Iris pigment epithelial cell (primary cell): ENCODE measurements at regions not wholly inside any gene's neighbourhood (a gene's known extent, or its start where the extent isn't known, plus 50 kb on each side); places are given as distances from the start of the nearest gene placed in this dataset.
"Not testable (repeated sequence)": the region's sequence is repeated elsewhere in the genome, so short reads cannot be mapped to it uniquely, and the experiment has no call there.

Experiments
- DNase-seq: peaks from one replicate; pipeline ENCODE4 v3.0.0-alpha.2; 2011; ENCODE audit warnings: low read depth

DNA sequence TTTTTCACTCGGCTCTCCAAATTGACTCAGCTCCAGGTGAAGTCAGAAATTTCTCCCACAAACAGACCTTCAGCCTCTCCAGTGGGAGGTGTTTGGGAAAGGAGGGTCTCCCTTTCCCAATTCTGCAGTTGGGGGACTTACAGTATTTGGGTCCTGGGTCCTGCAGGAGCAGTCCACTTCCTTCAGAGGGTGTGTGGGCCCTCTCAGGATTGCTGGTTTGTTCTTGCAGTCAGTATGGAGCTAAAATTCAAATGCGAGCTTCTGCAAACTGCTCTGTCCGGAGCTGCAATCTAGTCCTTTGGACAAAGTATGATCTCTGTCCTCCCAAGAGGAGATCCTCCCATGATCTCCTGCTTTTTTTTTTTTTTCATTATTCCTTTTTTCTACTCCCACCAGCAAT lies 87.9 kb upstream of the MSTN start:
- no peak for DNase-seq

DNA sequence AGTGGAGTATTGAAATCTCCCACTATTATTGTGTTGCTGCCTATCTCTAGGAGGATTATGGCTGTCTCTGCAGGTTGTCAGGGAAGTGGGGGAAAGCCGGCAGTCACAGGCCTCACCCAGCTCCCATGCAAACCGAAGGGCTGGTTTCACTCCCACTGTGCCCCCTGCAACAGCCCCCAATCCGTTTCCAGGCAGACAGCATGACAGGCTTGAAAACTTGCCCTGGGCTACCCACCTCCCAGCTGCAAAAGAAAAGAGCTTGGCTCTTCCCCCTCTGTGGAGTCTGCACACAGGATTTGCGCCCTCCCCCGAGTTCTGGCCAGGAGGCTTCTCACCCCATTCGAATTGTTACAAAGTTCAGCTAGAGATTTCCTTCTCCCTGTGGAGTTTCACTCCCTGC lies 87.4 kb upstream of the MSTN start:
- DNase-seq: no peak

DNA sequence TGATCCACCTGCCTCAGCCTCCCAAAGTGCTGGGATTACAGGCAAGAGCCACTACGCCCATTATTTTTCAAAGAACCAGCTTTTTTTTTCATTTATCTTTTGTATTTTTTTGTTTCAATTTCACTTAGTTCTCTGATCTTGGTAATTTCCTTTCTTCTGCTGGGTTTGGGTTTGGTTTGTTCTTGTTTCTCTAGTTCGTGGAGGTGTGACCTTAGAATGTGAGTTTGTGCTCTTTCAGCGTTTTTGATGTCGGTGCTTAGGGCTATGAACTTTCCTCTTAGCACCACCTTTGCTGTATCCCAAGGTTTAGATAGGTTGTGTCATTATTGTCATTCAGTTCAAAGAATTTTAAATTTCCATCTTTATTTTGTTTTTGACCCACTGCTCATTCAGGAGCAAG lies 86.7 kb upstream of the MSTN start:
- no peak for DNase-seq

DNA sequence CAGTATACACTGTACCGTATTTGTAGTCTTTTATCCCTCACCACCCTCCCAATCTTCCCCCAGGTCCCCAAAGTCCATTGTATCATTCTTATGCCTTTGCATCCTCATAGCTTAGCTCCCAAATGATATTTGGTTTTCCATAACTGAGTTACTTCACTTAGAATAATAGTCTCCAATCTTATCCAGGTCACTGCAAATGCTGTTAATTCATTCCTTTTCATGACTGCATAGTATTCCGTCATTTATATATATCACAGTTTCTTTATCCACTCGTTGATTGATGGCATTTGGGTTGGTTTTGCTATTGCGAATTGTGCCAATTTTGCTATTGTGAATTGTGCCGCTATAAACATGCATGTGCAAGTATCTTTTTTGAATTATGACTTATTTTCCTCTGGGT lies 83.6 kb upstream of the MSTN start:
- DNase-seq: not testable (repeated sequence)

DNA sequence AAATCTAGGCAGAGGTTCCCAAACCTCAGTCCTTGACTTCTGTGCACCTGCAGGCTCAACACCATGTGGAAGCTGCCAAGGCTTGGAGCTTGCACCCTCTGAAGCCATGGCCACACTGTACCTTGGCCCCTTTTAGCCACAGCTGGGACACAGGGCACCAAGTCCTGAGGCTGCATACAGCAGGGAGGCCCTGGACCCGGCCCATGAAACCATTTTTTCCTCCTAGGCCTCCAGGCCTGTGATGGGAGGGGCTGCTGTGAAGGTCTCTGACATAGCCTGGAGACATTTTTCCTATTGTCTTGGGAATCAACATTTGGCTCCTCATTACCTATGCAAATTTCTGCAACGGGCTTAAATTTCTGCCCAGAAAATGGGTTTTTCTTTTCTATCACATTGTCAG lies 77.9 kb upstream of the MSTN start:
- not testable (repeated sequence) for DNase-seq

DNA sequence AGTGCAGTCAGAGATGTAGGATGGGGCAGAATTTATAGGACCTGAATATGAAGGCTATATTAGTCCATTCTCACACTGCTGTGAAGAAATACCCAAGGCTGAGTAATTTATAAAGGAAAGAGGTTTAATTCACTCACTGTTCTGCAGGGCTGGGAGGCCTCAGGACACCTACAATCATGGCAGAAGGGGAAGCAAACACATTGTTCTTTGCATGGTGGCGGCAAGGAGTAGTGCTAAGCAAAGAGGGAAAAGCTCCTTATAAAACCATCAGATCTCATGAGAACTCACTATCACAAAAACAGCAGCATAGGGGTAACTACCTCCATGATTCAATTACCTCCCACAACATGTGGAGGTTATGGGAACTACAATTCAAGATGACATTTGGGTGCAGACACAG lies 76.8 kb upstream of the MSTN start:
- DNase-seq: no peak

DNA sequence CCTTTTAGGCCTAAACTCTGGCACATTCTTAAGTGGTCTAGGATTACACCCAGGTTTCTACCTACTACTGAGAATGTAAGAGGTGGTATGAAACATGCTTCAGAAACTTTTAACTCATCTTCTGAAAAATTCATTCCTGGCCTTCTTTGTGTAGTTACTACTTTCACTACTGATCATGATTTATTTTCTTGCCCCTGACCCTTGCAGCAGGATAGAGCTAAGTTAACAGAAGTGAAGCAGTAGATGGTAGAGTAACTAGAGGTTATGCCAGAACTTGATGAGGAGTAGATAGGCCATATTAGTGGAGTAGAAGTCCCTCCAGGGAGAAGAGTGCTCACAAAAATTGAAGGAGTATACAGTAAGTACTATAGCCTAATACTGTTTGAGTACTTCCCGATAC lies 75.5 kb upstream of the MSTN start:
- no peak for DNase-seq

DNA sequence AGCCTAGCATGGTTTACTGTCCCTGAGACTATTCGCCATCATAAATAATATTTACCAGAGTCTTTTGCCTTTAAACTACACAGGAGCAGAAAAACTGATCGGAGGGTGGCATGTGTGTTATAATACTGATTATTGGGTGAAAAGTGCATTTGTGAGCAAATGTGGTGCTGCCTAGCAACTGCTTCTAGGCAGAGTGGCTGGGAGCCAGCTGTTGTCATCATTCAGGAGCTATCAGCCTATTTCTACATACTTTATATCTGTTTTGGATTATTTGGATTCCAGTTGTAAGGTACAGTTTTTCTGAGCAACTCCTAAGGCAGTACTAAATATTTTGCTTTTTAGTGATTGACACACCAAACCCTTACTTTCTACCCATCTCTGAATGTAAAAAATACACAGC lies 75.0 kb upstream of the MSTN start:
- peak; percentile 49 for DNase-seq

DNA sequence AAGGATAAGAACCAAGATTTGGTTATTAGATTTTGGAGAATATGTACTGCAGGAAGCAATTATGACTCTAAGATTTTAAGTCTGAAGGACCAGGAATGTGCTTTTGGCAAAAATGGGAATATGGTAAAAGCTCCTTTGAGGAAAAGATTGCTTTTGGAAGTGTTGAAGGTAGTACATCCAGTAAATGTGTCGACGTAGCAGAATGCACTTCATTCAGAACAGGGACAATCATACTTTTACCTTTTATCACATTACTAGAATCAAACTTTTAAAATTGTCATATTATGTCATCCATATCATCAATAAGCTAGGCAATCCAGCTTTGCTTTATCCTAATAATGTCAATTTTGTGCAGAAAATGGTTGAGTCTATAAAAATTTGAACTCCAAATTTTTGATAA lies 74.3 kb upstream of the MSTN start:
- no peak for DNase-seq

DNA sequence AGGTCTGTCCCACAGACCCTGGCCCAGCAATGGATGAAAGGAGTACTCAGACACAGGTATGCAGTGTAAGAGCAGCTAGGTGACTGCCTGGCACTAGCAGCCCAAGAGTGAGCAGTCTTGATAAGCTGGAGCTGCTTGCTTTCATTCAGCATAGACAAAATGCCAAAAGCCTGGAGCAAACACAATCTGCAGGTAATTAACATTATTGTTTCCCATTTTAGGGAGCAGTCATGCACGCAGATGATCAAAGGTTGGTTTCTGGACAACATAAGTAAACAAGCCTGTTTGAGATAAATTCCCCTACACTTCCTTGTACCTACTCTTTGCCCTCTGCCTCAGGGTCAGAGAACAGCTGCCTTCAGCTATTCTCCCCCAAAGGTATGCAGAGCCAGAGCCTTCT lies 73.7 kb upstream of the MSTN start:
- no peak for DNase-seq

DNA sequence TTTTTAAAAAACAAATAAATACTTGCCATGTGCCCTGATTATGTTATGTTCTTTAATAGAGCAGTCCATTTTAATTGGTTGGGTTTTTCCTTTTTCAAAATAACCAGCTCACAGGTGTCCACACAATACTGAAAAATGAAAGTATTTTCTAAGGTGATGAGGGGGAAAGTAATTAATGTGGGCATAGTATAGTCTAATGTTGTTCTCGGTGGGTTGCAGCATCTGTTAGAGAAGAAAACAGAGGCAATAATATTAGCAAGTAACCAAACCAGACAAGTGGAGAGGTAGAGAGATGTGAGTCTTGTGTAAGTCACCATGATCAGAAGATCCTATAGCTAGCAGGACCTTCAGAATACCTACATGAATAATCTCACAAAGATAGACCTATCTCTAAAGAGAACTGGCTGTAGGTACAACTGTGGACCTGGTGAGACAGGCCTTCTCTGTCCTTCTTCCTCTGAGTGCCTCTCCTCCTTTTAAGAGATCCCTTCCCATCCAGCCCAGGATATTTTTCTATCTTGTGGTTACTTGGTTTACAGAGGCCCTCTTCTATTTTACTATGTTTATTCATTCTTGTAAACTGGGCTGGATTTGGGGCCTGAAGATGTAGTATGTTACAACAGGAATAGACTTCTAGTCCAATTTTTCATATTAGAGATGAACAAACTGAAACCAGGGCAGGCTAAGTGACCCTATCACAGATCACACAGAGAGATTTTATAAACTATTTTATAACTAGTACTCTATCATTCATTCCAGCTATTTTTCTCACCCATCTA lies 67.1 kb upstream of the MSTN start:
- no peak for DNase-seq

DNA sequence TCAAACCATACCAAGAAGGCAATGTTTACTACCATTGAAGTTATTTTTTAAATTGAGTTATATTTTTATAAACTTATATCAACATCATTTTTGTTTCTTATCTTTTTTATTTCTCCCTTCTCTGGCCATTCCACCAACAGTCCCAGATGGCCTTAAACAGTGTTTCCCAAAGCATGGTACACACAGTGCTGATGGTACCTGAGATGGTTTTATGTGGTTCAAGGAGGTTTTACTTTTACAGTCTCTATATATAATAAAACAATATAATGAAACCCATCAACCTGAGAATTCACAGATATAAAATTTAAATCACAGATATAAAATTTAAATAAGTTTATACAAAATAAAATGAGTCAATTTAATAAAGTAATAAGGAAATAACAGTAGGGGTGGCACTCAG lies 65.1 kb upstream of the MSTN start:
- no peak for DNase-seq

DNA sequence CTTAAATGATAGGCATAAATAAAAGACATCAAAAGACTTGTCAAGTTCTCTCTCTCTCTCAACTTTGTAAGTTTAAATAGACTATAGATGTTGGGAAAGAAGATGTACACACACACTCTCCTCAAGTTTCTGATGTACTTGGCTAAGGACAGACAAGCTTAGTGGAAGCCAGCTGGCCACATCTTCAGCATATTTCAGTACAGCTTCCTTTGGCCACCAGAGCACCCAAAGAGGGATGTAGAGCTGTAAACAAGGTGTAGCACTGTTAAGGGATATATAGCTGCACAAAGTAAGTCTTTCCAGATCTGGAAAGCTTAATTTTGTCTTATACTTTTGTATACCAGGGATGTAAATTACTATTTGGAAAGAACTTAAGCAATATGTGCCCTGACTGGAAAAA lies 64.3 kb upstream of the MSTN start:
- peak; percentile 51 for DNase-seq

DNA sequence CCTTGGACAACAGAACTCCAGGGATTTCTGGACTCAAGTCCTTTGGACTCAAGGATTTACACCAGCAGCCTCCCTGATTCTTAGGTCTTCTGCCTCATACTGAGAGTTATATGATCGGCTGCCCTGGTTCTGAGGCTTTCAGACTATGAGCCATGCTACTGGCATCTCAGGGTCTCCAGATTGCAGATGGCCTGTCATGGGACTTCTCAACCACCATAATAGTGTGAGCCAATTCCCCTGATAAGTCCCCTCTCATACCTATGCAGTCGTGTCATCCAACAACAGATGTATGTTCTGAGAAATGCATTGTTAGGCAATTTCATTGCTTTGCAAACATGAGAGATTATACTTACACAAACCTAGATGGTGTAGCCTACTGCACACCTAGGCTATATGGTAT lies 61.4 kb upstream of the MSTN start:
- DNase-seq: peak; percentile 80

DNA sequence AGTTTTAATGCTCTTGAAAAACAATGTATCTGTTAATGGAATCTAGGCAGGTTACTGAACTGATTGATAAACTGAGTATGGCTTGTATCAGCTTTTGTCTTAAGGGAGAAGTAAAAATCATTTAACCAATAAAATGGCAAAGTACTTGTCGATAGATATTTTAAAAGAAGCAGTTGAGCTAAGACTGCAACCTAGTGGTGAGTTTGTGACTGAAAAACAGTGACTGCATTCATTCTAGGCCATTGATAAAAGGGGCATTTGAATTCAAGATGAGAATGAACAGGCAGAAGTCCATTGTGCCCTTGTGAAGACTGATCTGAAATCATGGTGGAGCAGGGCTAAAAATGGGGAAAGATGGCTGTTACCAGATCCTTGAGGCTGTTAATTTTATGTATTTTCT lies 59.4 kb upstream of the MSTN start:
- peak; percentile 38 for DNase-seq

DNA sequence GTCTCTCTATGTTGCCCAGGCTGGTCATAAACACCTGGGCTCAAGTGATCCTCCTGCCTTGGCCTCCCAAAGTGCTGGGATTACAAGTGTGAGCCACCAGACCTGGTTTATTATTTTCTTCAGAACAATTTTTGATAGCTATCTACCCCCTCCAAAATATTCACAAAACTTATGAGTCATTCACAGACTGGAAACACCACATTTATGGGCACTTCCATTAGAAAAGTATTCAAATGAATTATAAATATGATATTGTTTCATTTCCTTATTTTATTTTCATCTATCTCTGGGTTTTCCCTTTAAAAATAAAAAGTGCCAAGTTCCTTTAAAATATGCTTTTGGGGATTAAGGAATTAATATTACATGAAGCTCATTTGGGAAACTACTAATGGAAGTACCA lies 58.8 kb upstream of the MSTN start:
- DNase-seq: no peak

DNA sequence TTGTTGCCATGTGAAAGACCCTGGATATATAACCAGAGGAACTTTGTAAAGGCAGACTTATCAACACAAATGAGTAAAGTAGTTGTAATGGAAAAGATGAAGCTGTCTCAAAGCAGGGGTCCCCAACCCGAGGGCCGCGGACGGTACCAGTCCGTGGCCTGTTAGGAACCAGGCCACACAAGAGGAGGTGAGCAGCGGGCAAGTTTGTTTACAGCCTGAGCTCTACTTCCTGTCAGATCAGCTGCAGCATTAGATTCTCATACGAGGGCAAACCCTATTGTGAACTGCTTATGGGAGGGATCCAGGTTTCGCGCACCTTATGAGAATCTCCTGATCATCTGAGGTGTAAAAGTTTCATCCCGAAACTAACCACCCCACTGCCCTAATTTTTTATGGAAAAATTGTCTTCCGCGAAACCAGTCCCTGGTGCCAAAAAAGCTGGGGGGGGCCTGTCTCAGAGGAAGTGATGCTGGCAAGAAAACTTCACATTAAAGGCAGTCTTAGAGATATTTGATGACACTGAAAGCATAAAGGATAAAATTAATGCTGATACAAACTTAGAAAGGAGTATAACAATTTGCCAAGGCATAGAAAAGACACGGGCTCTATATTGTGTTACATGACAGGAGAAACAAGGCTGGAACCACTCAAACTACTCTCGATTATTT lies 57.5 kb upstream of the MSTN start:
- peak; percentile 6 for DNase-seq

DNA sequence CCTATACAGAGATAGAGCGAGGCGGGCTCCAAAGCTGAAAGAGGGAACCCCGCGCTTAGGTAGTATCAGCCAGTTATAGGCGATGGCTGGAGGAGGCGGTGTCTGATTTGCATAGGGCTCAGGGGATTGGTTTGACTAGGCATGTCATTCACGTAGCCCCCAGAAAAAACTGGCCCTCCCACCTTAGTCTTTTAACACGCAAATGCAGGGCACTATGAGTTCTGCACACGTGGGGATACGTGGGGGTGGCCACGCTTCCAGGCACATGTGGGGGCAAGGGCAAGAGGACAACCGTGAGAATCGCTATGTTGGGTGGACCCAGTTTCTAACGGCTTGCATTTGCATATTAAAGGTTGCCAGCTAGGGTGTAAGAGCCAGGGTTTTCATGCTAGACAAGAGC lies 56.7 kb upstream of the MSTN start:
- peak; percentile 6 for DNase-seq

DNA sequence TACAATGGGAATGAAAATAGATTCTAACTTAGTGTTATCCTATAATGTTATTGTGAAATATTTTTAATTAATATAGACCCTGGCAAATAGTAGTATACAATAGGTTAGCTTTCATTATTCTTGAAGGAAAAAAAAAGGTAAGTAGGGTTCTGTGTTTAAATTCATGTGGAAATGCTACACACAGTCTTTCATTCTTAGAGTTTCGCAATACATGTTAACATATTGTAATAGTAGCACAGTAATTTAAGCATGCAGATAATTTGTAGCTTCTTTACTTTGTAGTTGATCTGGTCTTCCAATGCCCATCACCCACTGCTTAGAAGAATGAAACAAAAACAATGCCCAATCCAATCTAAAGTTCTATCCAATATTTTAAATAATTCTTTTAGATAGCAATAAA lies 54.8 kb upstream of the MSTN start:
- peak; percentile 8 for DNase-seq

DNA sequence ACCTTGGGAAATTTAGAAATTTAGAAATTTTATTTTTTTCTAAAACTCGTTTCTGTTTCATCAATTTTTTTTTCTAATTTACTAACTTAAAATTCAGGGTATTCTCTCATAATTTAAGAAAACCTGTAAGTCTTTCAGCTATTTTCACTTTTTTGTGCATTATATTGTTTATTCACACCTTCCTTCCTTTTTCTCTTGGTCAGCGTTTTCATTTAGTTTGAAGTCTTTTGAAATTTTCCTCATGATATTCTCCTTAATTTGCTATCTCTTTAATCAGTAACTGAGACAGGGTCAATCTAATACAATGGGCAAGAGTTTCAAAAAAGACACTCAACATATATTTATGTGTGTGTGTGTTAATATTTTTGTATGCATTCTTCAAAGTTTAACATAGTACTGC lies 50.5 kb upstream of the MSTN start:
- no peak for DNase-seq
